H1 (cell line): ENCODE measurements at regions not wholly inside any gene's neighbourhood (a gene's known extent, or its start where the extent isn't known, plus 50 kb on each side); places are given as distances from the start of the nearest gene placed in this dataset.

ENCODE experiments used
- CTCF ChIA-PET: fragments of 300-600 bp; sonication (Branson Sonifier 250); formaldehyde crosslinking; loops from one replicate; lab custom pipeline; 2021; ENCODE audit not compliant: partially characterized antibody; lab: Charles Lee
- POLR2A ChIA-PET: fragments of 300-600 bp; sonication (Branson Sonifier 250); formaldehyde crosslinking; loops from one replicate; lab custom pipeline; 2021; ENCODE audit warnings: inconsistent platforms; ENCODE audit not compliant: partially characterized antibody; lab: Charles Lee
- DNase-seq, 2 experiments: peaks; one replicate each; pipeline versions ENCODE4 v3.0.0 to v3.0.0-alpha.2; 2010 to 2022; ENCODE audit warnings: low spot score in 2 of 2, low read depth in 1 of 2, mixed read lengths in 1 of 2
- FAIRE-seq: peaks from 2 replicates; lab custom pipeline; 2011; peaks lifted over from hg19 to GRCh38; lab: Jason Lieb, UNC
- H2AFZ ChIP-seq: 2 replicates; pipeline ENCODE4 v1.8.1; 2012; ENCODE audit warnings: low read length, inconsistent platforms
- H2AK5ac ChIP-seq: 2 replicates; pipeline ENCODE4 v1.6.1; 2013; ENCODE audit warnings: low read depth, low read length
- H2BK120ac ChIP-seq: replicated peaks from 2 replicates; pipeline ENCODE3; 2013; ENCODE audit warnings: low read depth, low read length, inconsistent platforms
- H2BK12ac ChIP-seq: 2 replicates; pipeline ENCODE4 v1.6.1; 2013; ENCODE audit warnings: low read depth, low read length
- H2BK15ac ChIP-seq: 2 replicates; pipeline ENCODE4 v1.6.1; 2013; ENCODE audit warnings: low read length
- H2BK20ac ChIP-seq: 2 replicates; pipeline ENCODE4 v1.6.1; 2013; ENCODE audit warnings: low read length
- H2BK5ac ChIP-seq: 2 replicates; pipeline ENCODE4 v1.6.1; 2013; ENCODE audit warnings: low read depth, low read length
- H3K14ac ChIP-seq: 2 replicates; pipeline ENCODE4 v1.6.1; 2013; ENCODE audit warnings: inconsistent platforms; ENCODE audit not compliant: insufficient read length
- H3K18ac ChIP-seq: 2 replicates; pipeline ENCODE4 v1.6.1; 2013; ENCODE audit warnings: low read length; ENCODE audit errors: extremely low read depth
- H3K23ac ChIP-seq: 2 replicates; pipeline ENCODE4 v1.6.1; 2013; ENCODE audit warnings: inconsistent platforms; ENCODE audit not compliant: insufficient read length
- H3K23me2 ChIP-seq: 2 replicates; pipeline ENCODE4 v1.6.1; 2013; ENCODE audit warnings: low read depth, low read length
- H3K27ac ChIP-seq: 2 replicates; pipeline ENCODE4 v1.6.1; 2011; ENCODE audit warnings: low read depth, low read length, inconsistent platforms
- H3K27me3 ChIP-seq, 4 experiments: replicated peaks in 1 of 4; 1 replicate in 1 of 4; 2 replicates in 3 of 4; pipeline versions ENCODE4 v1.6.1 to v1.8.1; 2011 to 2013; ENCODE audit warnings: low read length in 3 of 4, mild to moderate bottlenecking in 3 of 4, inconsistent platforms in 2 of 4, mixed read lengths in 2 of 4, moderate library complexity in 1 of 4; ENCODE audit not compliant: control insufficient read depth in 3 of 4, insufficient read depth in 3 of 4; ENCODE audit errors: extremely low read depth in 1 of 4
- H3K36me3 ChIP-seq, 4 experiments: 2 replicates each; pipeline versions ENCODE4 v1.6.1 to v1.8.1; 2011 to 2013; ENCODE audit warnings: mild to moderate bottlenecking in 4 of 4, low read length in 3 of 4, moderate library complexity in 2 of 4, control low read depth in 1 of 4, inconsistent platforms in 1 of 4; ENCODE audit not compliant: insufficient read depth in 4 of 4, control insufficient read depth in 2 of 4
- H3K4ac ChIP-seq: replicated peaks from 2 replicates; pipeline ENCODE3; 2013; ENCODE audit warnings: low read length, low read depth, mixed read lengths, inconsistent platforms; ENCODE audit not compliant: insufficient read length
- H3K4me1 ChIP-seq, 4 experiments: replicated peaks in 1 of 4; 1 replicate in 1 of 4; 2 replicates in 3 of 4; pipeline versions ENCODE4 v1.6.1 to v1.8.1; 2011 to 2013; ENCODE audit warnings: low read length in 3 of 4, inconsistent platforms in 2 of 4, mixed read lengths in 1 of 4; ENCODE audit not compliant: insufficient read depth in 4 of 4, control insufficient read depth in 3 of 4
- H3K4me2 ChIP-seq, 2 experiments: 2 replicates each; pipeline versions ENCODE4 v1.6.1 to v1.8.1; 2011 to 2013; ENCODE audit warnings: low read depth in 2 of 2, low read length in 2 of 2, control low read depth in 1 of 2, inconsistent platforms in 1 of 2, mild to moderate bottlenecking in 1 of 2; ENCODE audit not compliant: insufficient read depth in 1 of 2
- H3K4me3 ChIP-seq, 4 experiments: fragments of 200-600, 300-600 bp in 1 of 4; sonication (generic), shearing (Covaris generic), sonication (Bioruptor Twin) in 1 of 4; 2 replicates each; pipeline versions ENCODE4 v1.5.1 to v1.8.1; 2011 to 2016; ENCODE audit warnings: low read length in 4 of 4, low read depth in 3 of 4, control low read depth in 2 of 4, inconsistent platforms in 2 of 4, mild to moderate bottlenecking in 2 of 4, mixed read lengths in 1 of 4, moderate library complexity in 1 of 4; ENCODE audit not compliant: insufficient read depth in 2 of 4; ENCODE audit errors: extremely low read depth in 1 of 4
- H3K56ac ChIP-seq: replicated peaks from 2 replicates; pipeline ENCODE3; 2013; ENCODE audit warnings: low read depth, mild to moderate bottlenecking, mixed read lengths, low read length, inconsistent platforms; ENCODE audit not compliant: insufficient read length
- H3K79me1 ChIP-seq: 2 replicates; pipeline ENCODE4 v1.6.1; 2013; ENCODE audit warnings: low read depth, low read length, control low read depth
- H3K79me2 ChIP-seq, 2 experiments: 2 replicates each; pipeline versions ENCODE4 v1.6.1 to v1.8.1; 2012 to 2013; ENCODE audit warnings: low read length in 2 of 2, mild to moderate bottlenecking in 2 of 2, inconsistent platforms in 1 of 2; ENCODE audit not compliant: insufficient read depth in 2 of 2, control insufficient read depth in 1 of 2
- H3K9ac ChIP-seq, 4 experiments: replicated peaks in 1 of 4; 1 replicate in 1 of 4; 2 replicates in 3 of 4; pipeline versions ENCODE4 v1.6.1 to v1.8.1; 2011 to 2013; ENCODE audit warnings: low read depth in 3 of 4, low read length in 3 of 4, control low read depth in 2 of 4, mild to moderate bottlenecking in 2 of 4, moderate library complexity in 2 of 4, inconsistent platforms in 1 of 4; ENCODE audit errors: extremely low read depth in 1 of 4
- H3K9me3 ChIP-seq, 2 experiments: 2 replicates each; pipeline versions ENCODE4 v1.6.1 to v1.8.1; 2012 to 2013; ENCODE audit warnings: mild to moderate bottlenecking in 2 of 2, moderate library complexity in 2 of 2, control low read depth in 1 of 2, inconsistent platforms in 1 of 2, low read depth in 1 of 2, low read length in 1 of 2, mixed read lengths in 1 of 2; ENCODE audit not compliant: insufficient read depth in 2 of 2
- H4K20me1 ChIP-seq, 2 experiments: replicated peaks in 1 of 2; 2 replicates each; pipeline versions ENCODE3 to v1.8.1; 2011 to 2013; ENCODE audit warnings: inconsistent platforms in 2 of 2, low read length in 2 of 2, mild to moderate bottlenecking in 1 of 2; ENCODE audit not compliant: insufficient read depth in 2 of 2, control insufficient read depth in 1 of 2
- H4K5ac ChIP-seq: 2 replicates; pipeline ENCODE4 v1.6.1; 2013; ENCODE audit warnings: low read length, low read depth, mixed read lengths, inconsistent platforms; ENCODE audit not compliant: insufficient read length
- H4K8ac ChIP-seq: 2 replicates; pipeline ENCODE4 v1.8.0; 2013; ENCODE audit warnings: mild to moderate bottlenecking, moderate library complexity, low read length, inconsistent platforms; ENCODE audit not compliant: insufficient read depth; ENCODE audit errors: extremely low read depth
- H4K91ac ChIP-seq: replicated peaks from 2 replicates; pipeline ENCODE3; 2013; ENCODE audit warnings: low read length, mixed read lengths, inconsistent platforms; ENCODE audit not compliant: insufficient read length
- ASH2L ChIP-seq: fragments of 200-600, 300-600 bp; sonication (generic); IDR thresholded peaks from one replicate; pipeline ENCODE4 v1.7.1; 2017; ENCODE audit warnings: low read length
- CEBPB ChIP-seq: IDR thresholded peaks from 2 replicates; pipeline ENCODE4 v1.6.1; 2012; ENCODE audit warnings: low read depth, low read length
- CTCF ChIP-seq, 3 experiments: IDR thresholded peaks; 1 replicate in 2 of 3; 2 replicates in 1 of 3; pipeline versions ENCODE4 v1.5.1 to v1.6.1; 2011; ENCODE audit warnings: low read length in 3 of 3, mild to moderate bottlenecking in 3 of 3, inconsistent platforms in 2 of 3, low read depth in 1 of 3, moderate library complexity in 1 of 3; ENCODE audit not compliant: insufficient read depth in 1 of 3; ENCODE audit errors: control extremely low read depth in 1 of 3
- EZH2 ChIP-seq: fragments of 200-600 bp; sonication (generic); IDR thresholded peaks from 2 replicates; pipeline ENCODE4 v1.7.1; 2012; ENCODE audit warnings: low read depth, mild to moderate bottlenecking, moderate library complexity, low read length, inconsistent platforms; ENCODE audit not compliant: severe bottlenecking
- GABPA ChIP-seq: IDR thresholded peaks from 2 replicates; pipeline ENCODE4 v1.6.1; 2011; ENCODE audit warnings: mild to moderate bottlenecking, low read length, moderate library complexity, borderline replicate concordance; ENCODE audit not compliant: insufficient read depth
- RAD21 ChIP-seq, 2 experiments: IDR thresholded peaks in 1 of 2; conservative IDR thresholded peaks in 1 of 2; 2 replicates each; pipeline ENCODE4 v1.6.1; 2011; ENCODE audit warnings: low read depth in 2 of 2, low read length in 2 of 2, improper control_type of control experiment in 1 of 2, inconsistent platforms in 1 of 2, mild to moderate bottlenecking in 1 of 2, moderate library complexity in 1 of 2
- WGBS, 2 experiments: shearing (Covaris generic) in 1 of 2; methylation state at CpG; one replicate each; pipeline versions ENCODE4 v1.1.6 to v1.1.7; 2013 to 2015; ENCODE audit warnings: low lambda C conversion rate in 2 of 2, mixed read lengths in 2 of 2, inconsistent platforms in 1 of 2, low coverage in 1 of 2, missing lambda C conversion rate in 1 of 2; ENCODE audit not compliant: insufficient replicate concordance in 2 of 2, insufficient coverage in 1 of 2, insufficient read length in 1 of 2; ENCODE audit errors: extremely low coverage in 1 of 2, missing lambda C conversion rate in 1 of 2; 5-methylcytosine and 5-hydroxymethylcytosine counted together
- TF ChIP-seq, protein P1 (sequence below): IDR thresholded peaks from 2 replicates; pipeline ENCODE4 v1.6.1; 2012; ENCODE audit warnings: inconsistent platforms

GRCh38 chr16:85445064-85445778 lies 167.9 kb upstream of the GSE1 start:
- no peaks in the 10 kb centered on the region for H3K79me2 ChIP-seq
- H2BK5ac ChIP-seq: no peak overlapping the region; the same call in 1 of the 2 replicates
- H3K4me1 ChIP-seq: peaks cover 0 to 23% (median 15%) of the 10 kb centered on the region in 4 experiments; a peak in 6 of 7 replicates
- FAIRE-seq: no peak
- no peak overlapping the region for H3K4me2 ChIP-seq
- no peaks in the 10 kb centered on the region; a peak in 2 of 7 replicates for H3K27me3 ChIP-seq
- peak overlapping the region; percentile 13 for H3K18ac ChIP-seq
- H2AFZ ChIP-seq: no peak overlapping the region
- peak overlapping the region; percentile 75; the same call in 1 of the 2 replicates for H2BK12ac ChIP-seq
- H4K5ac ChIP-seq: no peak overlapping the region
- H3K9ac ChIP-seq: no peak overlapping the region
- DNase-seq: peak in 1 of 2 experiments; percentile 73
- H3K79me1 ChIP-seq: no peaks in the 10 kb centered on the region
- H4K8ac ChIP-seq: no peak overlapping the region
- H2BK15ac ChIP-seq: peak overlapping the region; percentile 8; the same call in 1 of the 2 replicates
- no peak overlapping the region for H2BK120ac ChIP-seq
- POLR2A ChIA-PET: interaction anchor here (1.5 kb wide), 1 partner anchor 11 kb away, joined by 6 read pairs; no protein-coding TSS in a partner anchor
- no peak overlapping the region for H3K27ac ChIP-seq
- no peaks in the 10 kb centered on the region for H3K23me2 ChIP-seq
- no peak overlapping the region for H3K14ac ChIP-seq
- no peak overlapping the region for H3K4me3 ChIP-seq
- no peak overlapping the region for H2AK5ac ChIP-seq
- no peak overlapping the region for H3K23ac ChIP-seq
- peak overlapping the region; percentile 93; the same call in 1 of the 2 replicates for H2BK20ac ChIP-seq
- no peak overlapping the region for H3K4ac ChIP-seq
- H3K9me3 ChIP-seq: no peaks in the 10 kb centered on the region
- no peak overlapping the region for H3K56ac ChIP-seq
- H3K36me3 ChIP-seq: no peaks in the 10 kb centered on the region
- peaks cover 0 to 8% of the 10 kb centered on the region in 2 experiments for H4K20me1 ChIP-seq
- CTCF ChIA-PET: interaction anchor here (0.7 to 10.9 kb wide), 17 partner anchors 9 to 331 kb away, joined by 3 to 178 read pairs (median 5); no protein-coding TSS in a partner anchor
- WGBS, 2 experiments: 55% methylated on average over 24 of the region's 27 CpGs; no CpG with 5 or more reads in 1 of the 2 experiments
- H4K91ac ChIP-seq: no peak overlapping the region
- peak in 1 of 3 experiments; percentile 46; a peak in 1 of 4 replicates for TF ChIP-seq CTCF (IDR thresholded peaks at IDR 0.05; ENCODE audit: control extremely low read depth in 1 of 3, insufficient read depth in 1 of 3, low read depth in 1 of 3, low read length in 3 of 3)
- no peak for TF ChIP-seq EZH2
- TF ChIP-seq ASH2L: peak; percentile 45
- TF ChIP-seq GABPA: 0 out of 2 replicates have a peak, but pooled peaks have one; percentile 37
- TF ChIP-seq RAD21 (IDR thresholded peaks at IDR 0.05 in 1 of 2, conservative IDR thresholded peaks at IDR 0.05 in 1 of 2; ENCODE audit: low read depth in 2 of 2, low read length in 2 of 2): peak; percentile 16 to 23; a peak in 3 of 4 replicates
- TF ChIP-seq CEBPB: no peak
- TF ChIP-seq, protein P1, sequence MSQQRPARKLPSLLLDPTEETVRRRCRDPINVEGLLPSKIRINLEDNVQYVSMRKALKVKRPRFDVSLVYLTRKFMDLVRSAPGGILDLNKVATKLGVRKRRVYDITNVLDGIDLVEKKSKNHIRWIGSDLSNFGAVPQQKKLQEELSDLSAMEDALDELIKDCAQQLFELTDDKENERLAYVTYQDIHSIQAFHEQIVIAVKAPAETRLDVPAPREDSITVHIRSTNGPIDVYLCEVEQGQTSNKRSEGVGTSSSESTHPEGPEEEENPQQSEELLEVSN: peak; percentile 82; the same call in 1 of the 2 replicates
